ENCODE measurements at regions not wholly inside any gene's neighbourhood (a gene's known extent, or its start where the extent isn't known, plus 50 kb on each side); places are given as distances from the start of the nearest gene placed in this dataset.

DNA sequence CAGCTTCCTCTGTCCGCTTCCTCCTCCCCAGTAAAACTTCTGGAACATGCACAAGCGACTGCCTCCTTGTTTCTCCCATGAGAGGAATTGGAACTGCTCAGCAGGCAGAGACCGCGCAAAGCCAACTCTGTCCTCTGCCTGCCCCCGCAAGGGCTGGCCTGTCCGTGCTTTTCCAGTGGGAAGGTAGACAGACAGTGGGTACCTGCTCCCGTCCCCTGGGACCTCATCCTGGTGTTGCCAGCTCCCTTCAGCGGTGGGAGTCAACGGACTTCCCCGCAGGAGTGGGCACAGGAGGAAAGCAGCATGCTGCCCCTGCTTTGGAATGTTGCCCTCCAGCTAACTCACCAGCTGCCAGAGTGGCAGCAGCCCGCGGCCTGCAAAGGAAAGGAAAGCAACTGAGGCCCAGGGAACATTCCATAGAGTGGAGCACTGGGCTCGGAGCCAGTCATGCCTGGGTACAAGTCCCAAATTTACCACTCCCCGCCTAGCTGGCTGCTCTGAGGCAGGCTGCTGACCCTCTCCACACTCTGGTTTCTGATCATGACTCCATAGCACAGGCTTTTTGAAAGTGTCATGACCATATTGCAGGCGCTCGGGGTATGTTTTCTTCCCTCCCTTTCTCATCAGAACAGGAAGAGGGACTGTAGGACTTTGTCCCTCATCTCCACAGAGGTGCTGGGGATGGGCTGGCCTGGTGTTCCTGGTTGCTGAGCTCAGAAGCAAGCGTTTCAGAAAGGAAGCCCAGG lies 89.2 kb upstream of the CLMN start:
- no peaks in the 10 kb centered on the region for H3K36me3 ChIP-seq
- no peaks in the 10 kb centered on the region for H3K9me3 ChIP-seq
- H3K27ac ChIP-seq, result peak overlapping the region; percentile 45 to 57
- no peak for TF ChIP-seq CTCF (IDR thresholded peaks at IDR 0.05)
- TF ChIP-seq POLR2A (IDR thresholded peaks at IDR 0.05), result no peak
- peaks cover 0 to 5% of the 10 kb centered on the region in 2 donors for H3K4me1 ChIP-seq
- DNase-seq, result peak in 1 of 2 donors; percentile 29
- no peak overlapping the region for H3K4me3 ChIP-seq
- no peaks in the 10 kb centered on the region for H3K27me3 ChIP-seq
- intact Hi-C loops (cut with DNase I; ENCODE audit: low total_unique reads), result no loop called here

DNA sequence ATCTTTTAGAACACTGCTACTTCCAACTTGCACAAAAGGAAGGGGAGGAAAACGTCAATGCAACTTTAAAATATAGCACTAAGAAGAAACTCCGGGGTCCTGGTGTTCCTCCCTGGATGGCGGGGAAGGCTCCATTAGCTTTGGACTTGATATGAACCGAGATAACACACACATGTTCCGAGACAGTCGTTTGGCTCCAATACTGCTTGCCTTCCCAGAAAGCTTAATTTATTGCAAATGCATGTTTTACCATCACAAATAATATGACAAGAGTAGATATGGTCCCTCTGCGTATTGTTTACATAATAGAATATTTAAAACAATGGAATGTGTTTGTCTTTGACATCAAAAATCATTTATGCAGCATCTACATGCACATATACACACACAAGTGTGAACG lies 87.6 kb upstream of the CLMN start:
- peak; percentile 35 to 44 for DNase-seq
- Histone ChIP-seq H3K9me3 (no peaks in the 10 kb centered on the region), H3K27me3 (no peaks in the 10 kb centered on the region), H3K4me3 (no peak overlapping the region), H3K36me3 (no peaks in the 10 kb centered on the region), H3K4me1 (peaks cover 0 to 5% of the 10 kb centered on the region in 2 donors), H3K27ac (peak overlapping the region; percentile 11 to 31)
- intact Hi-C loops (cut with DNase I; ENCODE audit: low total_unique reads), result no loop called here
- TF ChIP-seq POLR2A (IDR thresholded peaks at IDR 0.05) (no peak), CTCF (IDR thresholded peaks at IDR 0.05) (no peak)

- Histone ChIP-seq H3K4me1 (peaks cover 0 to 5% of the 10 kb centered on the region in 2 donors), H3K27ac (peak overlapping the region; percentile 11 to 31), H3K27me3 (no peaks in the 10 kb centered on the region), H3K36me3 (no peaks in the 10 kb centered on the region), H3K9me3 (no peaks in the 10 kb centered on the region), H3K4me3 (no peak overlapping the region)
- peak; percentile 34 to 62 for DNase-seq
- TF ChIP-seq CTCF (IDR thresholded peaks at IDR 0.05) (no peak), POLR2A (IDR thresholded peaks at IDR 0.05) (no peak)
- intact Hi-C loops (cut with DNase I; ENCODE audit: low total_unique reads), result no loop called here
These were observed 87.1 kb upstream of the CLMN start for GRCh38 chr14:95406756-95407277.

- intact Hi-C loops (cut with DNase I; ENCODE audit: low total_unique reads), result no loop called here
These were observed 84.9 kb upstream of the CLMN start for GRCh38 chr14:95404583-95404982.

More at GRCh38 chr14:95404583-95404982, 84.9 kb upstream of the CLMN start:
- H3K27ac ChIP-seq, result no peak overlapping the region
- DNase-seq, result peak in 1 of 2 donors; percentile 34
- TF ChIP-seq POLR2A (IDR thresholded peaks at IDR 0.05) (no peak), CTCF (IDR thresholded peaks at IDR 0.05) (no peak)
- H3K4me3 ChIP-seq, result no peak overlapping the region
- H3K4me1 ChIP-seq, result peaks cover 0 to 1% of the 10 kb centered on the region in 2 donors
- H3K9me3 ChIP-seq, result no peaks in the 10 kb centered on the region
- H3K36me3 ChIP-seq, result no peaks in the 10 kb centered on the region
- no peaks in the 10 kb centered on the region for H3K27me3 ChIP-seq

Measured in uterus (tissue), 3 donors.